ENCODE measurements at regions not wholly inside any gene's neighbourhood (a gene's known extent, or its start where the extent isn't known, plus 50 kb on each side); places are given as distances from the start of the nearest gene placed in this dataset.
"Not testable (repeated sequence)": the region's sequence is repeated elsewhere in the genome, so short reads cannot be mapped to it uniquely, and the experiment has no call there.

GRCh38 chr4:69013933-69014332 is 62.3 kb upstream of the UGT2A3 start:
- not testable (repeated sequence) for H3K27ac ChIP-seq

GRCh38 chr4:69017986-69018385 is 66.4 kb upstream of the UGT2A3 start:
- H3K27ac ChIP-seq = not testable (repeated sequence)

- H3K27ac ChIP-seq = peak overlapping the region; percentile 62
Observed at GRCh38 chr4:69019538-69020461, 68.2 kb upstream of the UGT2A3 start.

DNA sequence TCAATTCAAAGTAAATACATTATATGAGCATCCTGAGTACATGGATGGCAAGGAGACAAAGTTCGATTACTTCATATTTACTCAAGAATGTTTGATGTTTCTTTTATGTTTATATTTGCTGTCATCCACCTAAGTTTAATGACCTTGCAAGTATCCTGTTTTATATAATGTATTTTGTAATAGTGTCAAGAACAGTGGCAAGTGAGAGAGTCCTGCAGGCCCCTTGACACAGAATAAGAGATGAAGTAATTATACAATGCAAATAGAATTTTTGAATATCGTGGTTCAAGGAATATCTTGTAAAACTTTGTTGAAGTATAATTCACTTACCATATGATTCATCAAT is 68.8 kb upstream of the UGT2A3 start:
- H3K27ac ChIP-seq = peak overlapping the region; percentile 62

DNA sequence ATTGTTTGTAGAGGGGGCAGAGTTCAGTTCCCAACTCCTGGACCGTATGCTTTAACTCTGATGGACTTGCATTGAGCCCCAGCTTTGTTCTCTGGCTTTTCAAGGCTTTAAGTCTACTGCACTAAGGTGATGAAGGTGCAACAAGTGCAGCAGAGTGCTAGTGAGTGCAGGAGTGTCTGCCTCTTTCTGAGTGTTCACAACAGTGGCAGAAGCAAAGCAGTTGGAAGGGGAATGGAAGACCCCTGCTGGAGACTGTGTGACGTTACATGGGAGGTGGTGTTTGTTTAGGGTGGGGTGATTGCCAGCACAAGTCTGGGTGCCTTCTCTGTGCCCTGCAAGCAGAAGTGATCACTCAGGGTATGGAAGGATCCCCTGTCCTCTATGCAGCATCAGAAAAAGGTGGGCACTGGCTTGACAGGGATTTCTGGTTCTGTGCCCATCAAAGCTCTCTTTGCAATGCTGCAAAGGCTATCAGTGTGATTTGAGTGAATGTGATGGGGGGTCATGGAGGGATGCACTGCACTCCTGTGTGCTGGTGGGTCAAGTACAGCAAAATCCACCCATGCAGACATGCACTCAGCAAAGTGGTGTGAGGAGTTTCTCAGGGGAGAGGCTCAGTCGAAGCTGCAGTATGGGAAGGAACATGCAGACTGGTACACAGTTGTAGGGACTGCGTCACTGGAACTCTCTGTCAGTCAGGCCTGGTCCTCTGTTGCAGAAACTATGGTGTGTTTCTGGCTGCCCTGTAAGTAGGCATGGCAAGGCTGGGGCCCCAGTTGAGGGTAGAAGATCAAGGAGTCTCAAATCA is 70.9 kb upstream of the UGT2B7 start:
- TF ChIP-seq, protein P1, sequence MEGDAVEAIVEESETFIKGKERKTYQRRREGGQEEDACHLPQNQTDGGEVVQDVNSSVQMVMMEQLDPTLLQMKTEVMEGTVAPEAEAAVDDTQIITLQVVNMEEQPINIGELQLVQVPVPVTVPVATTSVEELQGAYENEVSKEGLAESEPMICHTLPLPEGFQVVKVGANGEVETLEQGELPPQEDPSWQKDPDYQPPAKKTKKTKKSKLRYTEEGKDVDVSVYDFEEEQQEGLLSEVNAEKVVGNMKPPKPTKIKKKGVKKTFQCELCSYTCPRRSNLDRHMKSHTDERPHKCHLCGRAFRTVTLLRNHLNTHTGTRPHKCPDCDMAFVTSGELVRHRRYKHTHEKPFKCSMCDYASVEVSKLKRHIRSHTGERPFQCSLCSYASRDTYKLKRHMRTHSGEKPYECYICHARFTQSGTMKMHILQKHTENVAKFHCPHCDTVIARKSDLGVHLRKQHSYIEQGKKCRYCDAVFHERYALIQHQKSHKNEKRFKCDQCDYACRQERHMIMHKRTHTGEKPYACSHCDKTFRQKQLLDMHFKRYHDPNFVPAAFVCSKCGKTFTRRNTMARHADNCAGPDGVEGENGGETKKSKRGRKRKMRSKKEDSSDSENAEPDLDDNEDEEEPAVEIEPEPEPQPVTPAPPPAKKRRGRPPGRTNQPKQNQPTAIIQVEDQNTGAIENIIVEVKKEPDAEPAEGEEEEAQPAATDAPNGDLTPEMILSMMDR (conservative IDR thresholded peaks at IDR 0.05) = peak; percentile 61
- H3K27ac ChIP-seq = peak overlapping the region; percentile 64

- peak overlapping the region; percentile 64 for H3K27ac ChIP-seq
- TF ChIP-seq, protein P1 (conservative IDR thresholded peaks at IDR 0.05) = no peak
Observed at GRCh38 chr4:69025999-69026387, 70.3 kb upstream of the UGT2B7 start.

GRCh38 chr4:69026974-69027373 is 69.3 kb upstream of the UGT2B7 start:
- TF ChIP-seq, protein P1 (conservative IDR thresholded peaks at IDR 0.05) = no peak
- H3K27ac ChIP-seq = peak overlapping the region; percentile 64

- TF ChIP-seq, protein P1 (conservative IDR thresholded peaks at IDR 0.05) = no peak
- no peak overlapping the region for H3K27ac ChIP-seq
Observed at GRCh38 chr4:69030326-69030725, 65.9 kb upstream of the UGT2B7 start.

GRCh38 chr4:69032847-69033638 is 63.2 kb upstream of the UGT2B7 start:
- TF ChIP-seq, protein P1 (conservative IDR thresholded peaks at IDR 0.05) = no peak
- H3K27ac ChIP-seq = no peak overlapping the region

DNA sequence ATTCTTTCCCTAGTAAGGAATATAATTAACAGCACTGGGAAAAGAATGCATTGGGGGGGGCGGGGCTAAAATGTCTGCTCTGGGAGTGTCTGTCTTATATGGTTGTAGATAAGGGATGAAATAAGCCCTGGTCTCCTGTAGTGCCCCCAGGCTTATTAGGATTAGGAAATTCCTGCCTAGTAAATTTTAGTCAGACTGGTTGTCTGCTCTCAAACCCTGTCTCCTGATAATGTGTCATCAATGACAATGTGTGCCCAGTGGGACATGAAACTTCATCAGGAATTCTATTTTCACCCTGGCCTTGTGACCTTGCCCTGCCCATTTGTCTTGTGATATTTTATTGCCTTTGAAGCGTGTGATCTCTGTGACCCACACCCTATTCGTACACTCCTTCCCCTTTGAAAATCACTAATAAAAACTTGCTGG is 61.9 kb upstream of the UGT2B7 start:
- not testable (repeated sequence) for H3K27ac ChIP-seq

Data from VCaP (cell line).